ENCODE measurements at regions not wholly inside any gene's neighbourhood (a gene's known extent, or its start where the extent isn't known, plus 50 kb on each side); places are given as distances from the start of the nearest gene placed in this dataset.
A peak's percentile ranks its signal among the peaks of the same experiment; 100 is the strongest.

GRCh38 chr2:5905661-5906060 is 213.5 kb downstream of the SOX11 start:
- no peak for DNase-seq (ENCODE audit: extremely low read depth in 1 of 11, low read depth in 9 of 11, low spot score in 4 of 11)

- DNase-seq (ENCODE audit: extremely low read depth in 1 of 11, low read depth in 9 of 11, low spot score in 4 of 11): no peak
Observed at GRCh38 chr2:5908071-5908470, 215.9 kb downstream of the SOX11 start.

- DNase-seq (ENCODE audit: extremely low read depth in 1 of 11, low read depth in 9 of 11, low spot score in 4 of 11): no peak
Observed at GRCh38 chr2:5911718-5912117, 219.5 kb downstream of the SOX11 start.

GRCh38 chr2:5913711-5914395 is 221.7 kb downstream of the SOX11 start:
- DNase-seq (ENCODE audit: extremely low read depth in 1 of 11, low read depth in 9 of 11, low spot score in 4 of 11): no peak

- no peak for DNase-seq (ENCODE audit: extremely low read depth in 1 of 11, low read depth in 9 of 11, low spot score in 4 of 11)
Observed at GRCh38 chr2:5914811-5915611, 222.8 kb downstream of the SOX11 start.

GRCh38 chr2:5915881-5916310 is 223.7 kb downstream of the SOX11 start:
- DNase-seq (ENCODE audit: extremely low read depth in 1 of 11, low read depth in 9 of 11, low spot score in 4 of 11): no peak

- no peak for DNase-seq (ENCODE audit: extremely low read depth in 1 of 11, low read depth in 9 of 11, low spot score in 4 of 11)
Observed at GRCh38 chr2:5921081-5921642, 229.0 kb downstream of the SOX11 start.

GRCh38 chr2:5923957-5924945 is 232.1 kb downstream of the SOX11 start:
- no peak for DNase-seq (ENCODE audit: extremely low read depth in 1 of 11, low read depth in 9 of 11, low spot score in 4 of 11)

- no peak for DNase-seq (ENCODE audit: extremely low read depth in 1 of 11, low read depth in 9 of 11, low spot score in 4 of 11)
Observed at GRCh38 chr2:5925604-5926003, 233.4 kb downstream of the SOX11 start.

- DNase-seq (ENCODE audit: extremely low read depth in 1 of 11, low read depth in 9 of 11, low spot score in 4 of 11): no peak
Observed at GRCh38 chr2:5926871-5927512, 234.8 kb downstream of the SOX11 start.

- no peak for DNase-seq (ENCODE audit: extremely low read depth in 1 of 11, low read depth in 9 of 11, low spot score in 4 of 11)
Observed at GRCh38 chr2:5932556-5933469, 240.6 kb downstream of the SOX11 start.

GRCh38 chr2:5933669-5934068 is 241.5 kb downstream of the SOX11 start:
- DNase-seq (ENCODE audit: extremely low read depth in 1 of 11, low read depth in 9 of 11, low spot score in 4 of 11): no peak

GRCh38 chr2:5937321-5937720 is 245.1 kb downstream of the SOX11 start:
- no peak for DNase-seq (ENCODE audit: extremely low read depth in 1 of 11, low read depth in 9 of 11, low spot score in 4 of 11)

- peak in 1 of 11 donors; percentile 3 for DNase-seq (ENCODE audit: extremely low read depth in 1 of 11, low read depth in 9 of 11, low spot score in 4 of 11)
Observed at GRCh38 chr2:5937851-5938565, 245.8 kb downstream of the SOX11 start.

- peak in 1 of 11 donors; percentile 12 for DNase-seq (ENCODE audit: extremely low read depth in 1 of 11, low read depth in 9 of 11, low spot score in 4 of 11)
Observed at GRCh38 chr2:5938566-5938896, 246.3 kb downstream of the SOX11 start.

- DNase-seq (ENCODE audit: extremely low read depth in 1 of 11, low read depth in 9 of 11, low spot score in 4 of 11): no peak
Observed at GRCh38 chr2:5939553-5939952, 247.4 kb downstream of the SOX11 start.
